Sciatic nerve (tissue), 2 donors: ENCODE measurements at regions not wholly inside any gene's neighbourhood (a gene's known extent, or its start where the extent isn't known, plus 50 kb on each side); places are given as distances from the start of the nearest gene placed in this dataset.
"Not testable (repeated sequence)": the region's sequence is repeated elsewhere in the genome, so short reads cannot be mapped to it uniquely, and the experiment has no call there.

Experiments
- ATAC-seq: fragments of 200-7000 bp; cut with Tn5 transposase; one replicate; pipeline ENCODE4 v1.9.1; 2020; ENCODE audit warnings: mild to moderate bottlenecking, moderate library complexity
- DNase-seq: peaks from one replicate; pipeline ENCODE4 v3.0.0-alpha.2; 2020; ENCODE audit warnings: low spot score
- intact Hi-C: fragments of 100-400 bp; cut with DNase I; formaldehyde crosslinking; loops from one replicate; pipeline ENCODE4 v1.14.2; 2022
- donor health status: DM: no; HTN: no; CAD: no.
- donor health status: DM: no; HTN: no; CAD: no.

- ATAC-seq (no peak), DNase-seq (no peak)
- intact Hi-C loops = no loop called here
These were observed 1415.1 kb upstream of the RAG2 start for GRCh38 chr11:38013157-38013556.

GRCh38 chr11:38011496-38011895 is 1413.5 kb upstream of the RAG2 start:
- intact Hi-C loops = no loop called here
- ATAC-seq (no peak), DNase-seq (no peak)

GRCh38 chr11:38009932-38010331 is 1411.9 kb upstream of the RAG2 start:
- ATAC-seq (no peak), DNase-seq (no peak)
- intact Hi-C loops = no loop called here

- intact Hi-C loops = no loop called here
- no peak for ATAC-seq
- no peak for DNase-seq
These were observed 1408.4 kb upstream of the RAG2 start for GRCh38 chr11:38006466-38006865.

GRCh38 chr11:38005597-38005996 is 1407.6 kb upstream of the RAG2 start:
- DNase-seq (no peak), ATAC-seq (peak; percentile 48)
- intact Hi-C loops = no loop called here

GRCh38 chr11:37999171-37999570 is 1401.1 kb upstream of the RAG2 start:
- no peak for ATAC-seq
- intact Hi-C loops = no loop called here

GRCh38 chr11:37995886-37996285 is 1397.8 kb upstream of the RAG2 start:
- intact Hi-C loops = no loop called here
- no peak for DNase-seq
- no peak for ATAC-seq

More at GRCh38 chr11:37999171-37999570, 1401.1 kb upstream of the RAG2 start:
- no peak for DNase-seq

- intact Hi-C loops = no loop called here
These were observed 1390.0 kb upstream of the RAG2 start for GRCh38 chr11:37988031-37988430.

GRCh38 chr11:37984991-37985390 is 1387.0 kb upstream of the RAG2 start:
- intact Hi-C loops = no loop called here
- ATAC-seq (no peak), DNase-seq (no peak)

More at GRCh38 chr11:37988031-37988430, 1390.0 kb upstream of the RAG2 start:
- DNase-seq (no peak), ATAC-seq (peak; percentile 77)

GRCh38 chr11:37978647-37979046 is 1380.6 kb upstream of the RAG2 start:
- intact Hi-C loops = no loop called here
- DNase-seq (no peak), ATAC-seq (no peak)

- DNase-seq (no peak), ATAC-seq (no peak)
- intact Hi-C loops = no loop called here
These were observed 1375.9 kb upstream of the RAG2 start for GRCh38 chr11:37973941-37974340.

- intact Hi-C loops = no loop called here
- no peak for ATAC-seq
- no peak for DNase-seq
These were observed 1374.7 kb upstream of the RAG2 start for GRCh38 chr11:37972691-37973090.

GRCh38 chr11:37969336-37969735 is 1371.3 kb upstream of the RAG2 start:
- ATAC-seq, intact Hi-C loops, DNase-seq: not testable (repeated sequence)

GRCh38 chr11:37968148-37968547 is 1370.1 kb upstream of the RAG2 start:
- ATAC-seq (no peak), DNase-seq (no peak)
- intact Hi-C loops = no loop called here

- intact Hi-C loops = no loop called here
- no peak for DNase-seq
- ATAC-seq = no peak
These were observed 1369.6 kb upstream of the RAG2 start for GRCh38 chr11:37967635-37968034.

- DNase-seq (no peak), ATAC-seq (no peak)
- intact Hi-C loops = no loop called here
These were observed 1365.4 kb upstream of the RAG2 start for GRCh38 chr11:37963440-37963839.

GRCh38 chr11:37957717-37958116 is 1359.7 kb upstream of the RAG2 start:
- no peak for ATAC-seq
- DNase-seq = no peak
- intact Hi-C loops = no loop called here

- DNase-seq (no peak), ATAC-seq (no peak)
- intact Hi-C loops = no loop called here
These were observed 1354.0 kb upstream of the RAG2 start for GRCh38 chr11:37951996-37952395.

- DNase-seq (no peak), ATAC-seq (no peak)
- intact Hi-C loops = no loop called here
These were observed 1350.2 kb upstream of the RAG2 start for GRCh38 chr11:37948258-37948657.

GRCh38 chr11:37947821-37948220 is 1349.8 kb upstream of the RAG2 start:
- no peak for DNase-seq
- ATAC-seq = no peak

GRCh38 chr11:37946155-37946766 is 1348.2 kb upstream of the RAG2 start:
- ATAC-seq = no peak
- no peak for DNase-seq
- intact Hi-C loops = no loop called here

More at GRCh38 chr11:37947821-37948220, 1349.8 kb upstream of the RAG2 start:
- intact Hi-C loops = no loop called here
